Inflammatory macrophage treated with lipopolysaccharide for 4 hours (primary cell): ENCODE measurements at regions not wholly inside any gene's neighbourhood (a gene's known extent, or its start where the extent isn't known, plus 50 kb on each side); places are given as distances from the start of the nearest gene placed in this dataset.
"Not testable (repeated sequence)": the region's sequence is repeated elsewhere in the genome, so short reads cannot be mapped to it uniquely, and the experiment has no call there.

Source experiments
- DNase-seq: peaks from one replicate; pipeline ENCODE4 v3.0.0-alpha.2; 2020

GRCh38 chr13:105908586-105908985, 626.9 kb downstream of the EFNB2 start:
- DNase-seq, result no peak

- DNase-seq, result no peak
These were observed 628.0 kb downstream of the EFNB2 start for GRCh38 chr13:105907319-105908019.

GRCh38 chr13:105906746-105907145, 628.7 kb downstream of the EFNB2 start:
- DNase-seq, result no peak

GRCh38 chr13:105904034-105904742, 631.3 kb downstream of the EFNB2 start:
- no peak for DNase-seq

- DNase-seq, result no peak
These were observed 633.1 kb downstream of the EFNB2 start for GRCh38 chr13:105902396-105902795.

GRCh38 chr13:105897575-105897974, 637.9 kb downstream of the EFNB2 start:
- no peak for DNase-seq

- no peak for DNase-seq
These were observed 640.8 kb downstream of the EFNB2 start for GRCh38 chr13:105894697-105895096.

GRCh38 chr13:105890509-105890908, 645.0 kb downstream of the EFNB2 start:
- no peak for DNase-seq

GRCh38 chr13:105878119-105878700, 657.3 kb downstream of the EFNB2 start:
- DNase-seq, result no peak

GRCh38 chr13:105874814-105875213, 660.6 kb downstream of the EFNB2 start:
- no peak for DNase-seq

- no peak for DNase-seq
These were observed 663.7 kb downstream of the EFNB2 start for GRCh38 chr13:105871768-105872167.

GRCh38 chr13:105871326-105871725, 664.1 kb downstream of the EFNB2 start:
- DNase-seq, result no peak

GRCh38 chr13:105863300-105863920, 672.1 kb downstream of the EFNB2 start:
- DNase-seq, result no peak

- no peak for DNase-seq
These were observed 687.0 kb downstream of the EFNB2 start for GRCh38 chr13:105848494-105848893.

- DNase-seq, result no peak
These were observed 687.8 kb downstream of the EFNB2 start for GRCh38 chr13:105847527-105848291.

- no peak for DNase-seq
These were observed 688.5 kb downstream of the EFNB2 start for GRCh38 chr13:105846923-105847322.

GRCh38 chr13:105841286-105841685, 694.2 kb downstream of the EFNB2 start:
- DNase-seq, result no peak

GRCh38 chr13:105838231-105838630, 697.2 kb downstream of the EFNB2 start:
- DNase-seq, result no peak

GRCh38 chr13:105837295-105837694, 698.2 kb downstream of the EFNB2 start:
- DNase-seq, result not testable (repeated sequence)

- DNase-seq, result no peak
These were observed 704.6 kb downstream of the EFNB2 start for GRCh38 chr13:105830821-105831220.

GRCh38 chr13:105827111-105827809, 708.2 kb downstream of the EFNB2 start:
- DNase-seq, result no peak

GRCh38 chr13:105825071-105825470, 710.4 kb downstream of the EFNB2 start:
- DNase-seq, result no peak
